ENCODE measurements at regions not wholly inside any gene's neighbourhood (a gene's known extent, or its start where the extent isn't known, plus 50 kb on each side); places are given as distances from the start of the nearest gene placed in this dataset.
"Not testable (repeated sequence)": the region's sequence is repeated elsewhere in the genome, so short reads cannot be mapped to it uniquely, and the experiment has no call there.

- DNase-seq (ENCODE audit: low spot score): no peak
Measured at GRCh38 chr7:1342090-1342640, 109.5 kb downstream of the UNCX start.

GRCh38 chr7:1343551-1343950 lies 110.9 kb downstream of the UNCX start:
- no peak for DNase-seq (ENCODE audit: low spot score)

GRCh38 chr7:1344421-1344820 lies 111.7 kb downstream of the UNCX start:
- DNase-seq (ENCODE audit: low spot score): no peak

- DNase-seq (ENCODE audit: low spot score): no peak
Measured at GRCh38 chr7:1344981-1345701, 112.5 kb downstream of the UNCX start.

- no peak for DNase-seq (ENCODE audit: low spot score)
Measured at GRCh38 chr7:1345796-1346755, 113.2 kb downstream of the MICALL2 start.

GRCh38 chr7:1346851-1347250 lies 112.4 kb downstream of the MICALL2 start:
- DNase-seq (ENCODE audit: low spot score): no peak

GRCh38 chr7:1348096-1348822 lies 111.0 kb downstream of the MICALL2 start:
- DNase-seq (ENCODE audit: low spot score): no peak

GRCh38 chr7:1348823-1349335 lies 110.4 kb downstream of the MICALL2 start:
- DNase-seq (ENCODE audit: low spot score): no peak

GRCh38 chr7:1349351-1349761 lies 109.9 kb downstream of the MICALL2 start:
- DNase-seq (ENCODE audit: low spot score): no peak

- DNase-seq (ENCODE audit: low spot score): no peak
Measured at GRCh38 chr7:1351881-1352625, 107.2 kb downstream of the MICALL2 start.

- DNase-seq (ENCODE audit: low spot score): no peak
Measured at GRCh38 chr7:1352656-1353271, 106.5 kb downstream of the MICALL2 start.

- no peak for DNase-seq (ENCODE audit: low spot score)
Measured at GRCh38 chr7:1354661-1355567, 104.4 kb downstream of the MICALL2 start.

GRCh38 chr7:1355568-1356340 lies 103.5 kb downstream of the MICALL2 start:
- no peak for DNase-seq (ENCODE audit: low spot score)

GRCh38 chr7:1356853-1357252 lies 102.4 kb downstream of the MICALL2 start:
- DNase-seq (ENCODE audit: low spot score): not testable (repeated sequence)

- not testable (repeated sequence) for DNase-seq (ENCODE audit: low spot score)
Measured at GRCh38 chr7:1357260-1357600, 102.0 kb downstream of the MICALL2 start.

- no peak for DNase-seq (ENCODE audit: low spot score)
Measured at GRCh38 chr7:1357601-1358271, 101.5 kb downstream of the MICALL2 start.

- DNase-seq (ENCODE audit: low spot score): no peak
Measured at GRCh38 chr7:1358376-1359050, 100.8 kb downstream of the MICALL2 start.

GRCh38 chr7:1359051-1359400 lies 100.2 kb downstream of the MICALL2 start:
- DNase-seq (ENCODE audit: low spot score): no peak
